IPS-18a (cell line): ENCODE measurements at regions not wholly inside any gene's neighbourhood (a gene's known extent, or its start where the extent isn't known, plus 50 kb on each side); places are given as distances from the start of the nearest gene placed in this dataset.

ENCODE experiments used
- H3K27ac ChIP-seq: one replicate; pipeline ENCODE4 v1.5.1; 2013; ENCODE audit warnings: low read length
- H3K27me3 ChIP-seq: one replicate; pipeline ENCODE4 v1.6.1; 2013; ENCODE audit warnings: mild to moderate bottlenecking, low read length; ENCODE audit not compliant: control insufficient read depth, insufficient read depth
- H3K36me3 ChIP-seq: one replicate; pipeline ENCODE4 v1.6.1; 2013; ENCODE audit warnings: low read depth, low read length; ENCODE audit not compliant: control insufficient read depth
- H3K4me1 ChIP-seq: one replicate; pipeline ENCODE4 v1.6.1; 2013; ENCODE audit warnings: low read depth, low read length; ENCODE audit not compliant: control insufficient read depth
- H3K4me3 ChIP-seq: one replicate; pipeline ENCODE4 v1.5.1; 2013; ENCODE audit warnings: low read length
- H3K9ac ChIP-seq: one replicate; pipeline ENCODE4 v1.6.1; 2013; ENCODE audit warnings: mild to moderate bottlenecking, low read length, moderate library complexity
- H3K9me3 ChIP-seq: one replicate; pipeline ENCODE4 v1.6.1; 2013; ENCODE audit warnings: low read depth, low read length; ENCODE audit not compliant: control insufficient read depth

DNA sequence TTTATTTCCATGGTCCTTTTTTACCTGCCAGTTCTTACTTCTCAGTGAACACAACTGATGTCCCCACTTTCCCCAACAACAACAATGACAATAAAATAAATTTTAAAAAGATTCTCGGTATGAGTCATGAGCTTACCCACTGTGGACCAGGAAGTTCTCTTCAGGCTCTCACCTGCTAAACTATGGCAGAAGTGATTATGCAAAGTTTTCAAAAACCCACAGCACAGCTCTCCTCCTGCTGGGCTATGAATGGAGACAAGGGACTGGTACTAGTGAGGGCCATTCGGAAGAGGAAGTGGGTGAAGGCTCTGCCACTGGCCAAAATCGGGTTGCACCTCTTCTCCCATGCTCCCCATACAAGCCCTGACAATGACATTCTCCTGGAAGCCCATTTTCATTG lies 429.4 kb downstream of the PIK3R1 start:
- H3K27me3 ChIP-seq: no peaks in the 10 kb centered on the region
- H3K9me3 ChIP-seq: no peaks in the 10 kb centered on the region
- H3K27ac ChIP-seq: no peak overlapping the region
- no peak overlapping the region for H3K4me3 ChIP-seq
- H3K36me3 ChIP-seq: no peaks in the 10 kb centered on the region
- no peaks in the 10 kb centered on the region for H3K4me1 ChIP-seq
- no peak overlapping the region for H3K9ac ChIP-seq

DNA sequence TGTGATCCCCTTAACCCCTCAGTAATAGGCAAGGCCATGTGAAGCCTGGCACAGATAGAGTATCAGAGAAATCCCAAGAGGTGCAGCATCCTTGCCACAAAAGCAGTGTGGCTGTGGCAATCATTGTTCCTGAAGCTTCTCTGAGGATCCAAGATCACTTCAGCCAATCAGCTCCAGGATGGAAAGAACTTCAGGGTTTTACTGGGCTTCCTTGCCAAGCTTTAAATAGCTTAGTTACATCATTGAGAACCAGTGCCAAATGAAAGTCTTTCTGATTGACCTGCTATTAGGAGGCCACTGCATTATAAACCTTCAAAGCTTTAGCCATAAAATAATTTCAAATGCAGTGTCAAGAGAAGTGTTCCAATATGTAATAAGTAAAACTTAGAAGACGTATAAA lies 430.6 kb downstream of the PIK3R1 start:
- Histone ChIP-seq H3K27me3 (no peaks in the 10 kb centered on the region), H3K4me1 (no peaks in the 10 kb centered on the region), H3K27ac (no peak overlapping the region)

DNA sequence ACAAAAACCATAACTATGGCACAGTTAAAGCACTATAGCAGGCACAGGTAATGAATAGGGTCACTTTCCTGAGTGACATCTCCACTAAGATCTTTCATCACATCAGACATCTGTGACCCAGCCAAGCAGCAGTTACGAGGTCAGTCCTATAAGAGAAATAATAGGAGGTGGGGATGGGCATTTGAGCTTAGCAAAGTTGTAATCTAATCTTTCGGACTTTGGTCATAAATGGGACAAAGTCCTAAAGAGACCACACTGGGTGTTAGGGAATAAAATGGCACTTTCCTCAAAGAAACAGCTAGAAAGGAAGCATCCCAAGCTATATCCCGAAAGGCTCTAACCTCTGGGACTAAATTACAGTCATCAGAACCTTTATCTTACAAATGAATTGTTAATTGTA lies 432.2 kb downstream of the PIK3R1 start:
- no peaks in the 10 kb centered on the region for H3K27me3 ChIP-seq
- H3K9me3 ChIP-seq: no peaks in the 10 kb centered on the region
- no peak overlapping the region for H3K9ac ChIP-seq

More for the DNA sequence above, 430.6 kb downstream of the PIK3R1 start:
- H3K4me3 ChIP-seq: no peak overlapping the region
- H3K36me3 ChIP-seq: no peaks in the 10 kb centered on the region
- H3K9me3 ChIP-seq: no peaks in the 10 kb centered on the region
- no peak overlapping the region for H3K9ac ChIP-seq

DNA sequence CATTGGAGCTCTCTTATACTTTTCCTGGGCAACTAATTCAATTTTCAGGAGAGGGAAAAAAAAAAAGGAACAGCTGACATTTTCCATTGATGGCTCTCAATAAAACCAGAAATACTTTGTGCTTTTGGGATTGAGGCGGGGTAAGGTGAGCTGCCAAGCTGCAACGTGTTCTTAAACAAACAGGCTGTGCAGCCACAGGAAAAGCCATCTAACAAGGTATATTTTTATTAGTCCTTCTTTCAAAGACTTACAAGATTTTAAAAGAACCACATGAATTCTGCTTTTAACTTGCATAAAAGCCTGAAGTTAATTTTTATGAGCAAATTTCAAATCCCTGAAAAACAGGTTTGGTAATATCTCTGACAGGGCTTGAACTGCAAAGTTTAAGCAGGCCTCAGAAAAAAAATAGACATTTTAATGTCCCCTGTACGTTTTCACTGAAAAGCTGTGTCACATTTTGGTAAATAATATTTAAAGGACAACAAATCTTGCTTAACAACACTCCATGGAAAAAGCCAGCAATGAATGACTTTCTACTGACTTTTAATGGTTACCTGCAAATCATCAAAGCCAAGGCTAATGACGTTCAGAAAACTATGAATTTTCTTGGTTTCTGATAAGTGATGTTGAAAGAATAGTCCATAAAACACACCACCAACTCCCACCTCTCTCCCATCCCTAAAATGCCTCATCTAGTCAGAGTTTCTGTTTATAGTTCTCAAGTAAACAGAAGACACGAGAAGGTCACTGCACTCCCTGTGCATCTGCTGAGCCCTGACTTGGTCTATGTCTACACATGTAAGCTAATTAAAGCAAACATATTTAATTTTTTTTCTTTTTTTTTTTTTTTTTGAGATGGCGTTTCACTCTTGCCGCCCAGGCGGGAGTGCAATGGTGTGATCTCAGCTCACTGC lies 433.6 kb downstream of the PIK3R1 start:
- H3K27ac ChIP-seq: no peak overlapping the region
- H3K9me3 ChIP-seq: no peaks in the 10 kb centered on the region
- H3K4me1 ChIP-seq: no peaks in the 10 kb centered on the region
- H3K9ac ChIP-seq: no peak overlapping the region
- no peaks in the 10 kb centered on the region for H3K36me3 ChIP-seq
- H3K4me3 ChIP-seq: no peak overlapping the region
- H3K27me3 ChIP-seq: no peaks in the 10 kb centered on the region

More for the DNA sequence above, 432.2 kb downstream of the PIK3R1 start:
- H3K36me3 ChIP-seq: no peaks in the 10 kb centered on the region
- H3K4me3 ChIP-seq: no peak overlapping the region
- no peak overlapping the region for H3K27ac ChIP-seq
- no peaks in the 10 kb centered on the region for H3K4me1 ChIP-seq

GRCh38 chr5:68652534-68652965 lies 437.0 kb downstream of the PIK3R1 start:
- Histone ChIP-seq H3K36me3 (no peaks in the 10 kb centered on the region), H3K27ac (no peak overlapping the region), H3K9ac (no peak overlapping the region), H3K4me3 (no peak overlapping the region), H3K27me3 (no peaks in the 10 kb centered on the region), H3K9me3 (no peaks in the 10 kb centered on the region), H3K4me1 (peaks cover 6% of the 10 kb centered on the region)

DNA sequence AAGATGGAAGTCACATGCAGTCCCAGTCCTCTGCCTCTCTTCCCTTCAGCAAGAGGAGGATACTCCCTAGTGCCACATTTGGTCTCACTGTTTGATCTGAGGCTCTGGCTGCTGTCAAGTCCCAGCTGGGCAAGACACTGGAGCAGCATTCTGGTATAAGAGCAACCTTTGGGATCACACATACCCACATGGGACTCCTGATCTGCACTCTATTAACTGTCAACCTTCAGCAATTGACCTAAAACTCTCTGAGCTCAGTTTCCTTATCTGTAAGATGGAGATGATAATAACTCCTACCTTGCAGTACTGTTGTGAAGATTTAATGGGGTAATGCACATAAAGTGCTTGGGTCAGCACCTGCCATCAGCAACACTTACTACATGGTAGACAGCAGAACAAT lies 437.9 kb downstream of the PIK3R1 start:
- Histone ChIP-seq H3K27me3 (no peaks in the 10 kb centered on the region), H3K27ac (no peak overlapping the region), H3K4me1 (peaks cover 7% of the 10 kb centered on the region), H3K4me3 (no peak overlapping the region), H3K9me3 (no peaks in the 10 kb centered on the region), H3K36me3 (no peaks in the 10 kb centered on the region), H3K9ac (no peak overlapping the region)

DNA sequence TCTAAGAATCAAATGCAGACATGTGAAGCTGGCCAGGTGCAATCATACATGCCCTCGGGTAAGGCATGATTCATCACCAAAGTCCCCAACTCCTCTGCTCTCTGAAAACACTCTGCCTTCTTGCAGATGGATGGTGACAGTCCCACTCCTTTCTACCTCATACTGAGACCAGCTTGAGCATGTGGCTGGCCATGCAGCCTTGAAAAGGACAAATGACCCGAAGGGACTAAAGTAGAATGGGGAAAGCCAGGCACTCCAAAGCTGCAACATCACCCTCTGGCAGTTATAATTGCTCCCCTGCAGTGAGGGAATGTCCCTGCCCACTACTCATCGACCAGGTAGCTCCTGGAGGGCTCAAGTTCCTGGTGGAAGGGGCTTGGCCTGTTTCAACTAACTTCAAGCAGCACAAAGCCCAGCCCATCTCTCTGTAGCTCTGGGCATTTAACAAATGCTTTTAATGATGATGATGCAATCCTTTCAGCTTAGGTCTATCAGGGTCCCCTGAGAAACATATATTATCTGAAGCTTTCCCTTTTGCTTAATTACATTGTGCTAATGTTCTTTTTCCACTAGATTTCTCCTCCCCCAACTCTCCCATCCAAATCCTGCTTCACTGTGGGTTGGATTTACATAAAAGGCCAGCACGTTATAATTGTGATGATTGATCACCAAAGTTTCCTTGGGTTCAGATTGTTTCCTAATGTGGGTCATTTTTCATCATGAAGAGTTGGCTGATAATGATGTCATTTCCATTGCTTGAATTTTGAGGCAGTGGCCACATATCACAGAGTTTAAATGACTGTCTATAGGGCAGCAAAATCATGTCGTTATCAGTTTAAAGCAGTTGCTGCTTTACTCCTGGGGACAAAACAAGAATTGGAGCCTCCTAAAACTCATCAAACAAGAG lies 436.5 kb upstream of the SLC30A5 start:
- H3K27ac ChIP-seq: no peak overlapping the region
- peaks cover 7% of the 10 kb centered on the region for H3K4me1 ChIP-seq

GRCh38 chr5:68658810-68659372 lies 434.9 kb upstream of the SLC30A5 start:
- Histone ChIP-seq H3K27me3 (no peaks in the 10 kb centered on the region), H3K36me3 (no peaks in the 10 kb centered on the region), H3K4me1 (peaks cover 7% of the 10 kb centered on the region), H3K27ac (no peak overlapping the region), H3K9ac (no peak overlapping the region), H3K9me3 (no peaks in the 10 kb centered on the region), H3K4me3 (no peak overlapping the region)

More for the DNA sequence above, 436.5 kb upstream of the SLC30A5 start:
- no peaks in the 10 kb centered on the region for H3K36me3 ChIP-seq
- no peak overlapping the region for H3K9ac ChIP-seq
- no peak overlapping the region for H3K4me3 ChIP-seq
- H3K9me3 ChIP-seq: no peaks in the 10 kb centered on the region
- H3K27me3 ChIP-seq: no peaks in the 10 kb centered on the region

DNA sequence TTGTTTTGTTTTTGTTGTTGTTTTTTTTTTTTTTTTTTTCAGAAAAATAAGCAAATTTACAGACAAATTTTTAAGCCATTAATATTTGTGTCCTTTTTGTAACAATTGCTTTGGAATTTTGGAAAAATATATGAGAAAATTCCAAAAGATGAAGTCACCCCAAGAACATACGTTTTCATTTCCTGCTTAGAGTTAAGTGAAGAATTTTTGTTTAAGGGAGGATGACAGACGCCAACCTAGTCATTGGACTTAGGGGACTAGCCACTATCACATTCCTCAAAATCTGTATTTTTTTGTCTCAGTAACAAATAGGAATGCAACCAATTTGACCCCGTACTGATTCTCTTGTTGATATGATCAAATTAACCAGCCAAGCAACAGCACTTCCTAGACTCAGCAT lies 433.9 kb upstream of the SLC30A5 start:
- no peaks in the 10 kb centered on the region for H3K36me3 ChIP-seq
- H3K27me3 ChIP-seq: no peaks in the 10 kb centered on the region
- H3K9ac ChIP-seq: no peak overlapping the region
- no peak overlapping the region for H3K4me3 ChIP-seq
- H3K27ac ChIP-seq: no peak overlapping the region
- H3K9me3 ChIP-seq: no peaks in the 10 kb centered on the region
- peaks cover 7% of the 10 kb centered on the region for H3K4me1 ChIP-seq

GRCh38 chr5:68661237-68661636 lies 432.6 kb upstream of the SLC30A5 start:
- H3K27ac ChIP-seq: no peak overlapping the region
- H3K36me3 ChIP-seq: no peaks in the 10 kb centered on the region
- no peak overlapping the region for H3K9ac ChIP-seq
- H3K4me3 ChIP-seq: no peak overlapping the region
- no peaks in the 10 kb centered on the region for H3K9me3 ChIP-seq
- H3K4me1 ChIP-seq: peaks cover 7% of the 10 kb centered on the region
- H3K27me3 ChIP-seq: no peaks in the 10 kb centered on the region

- no peak overlapping the region for H3K9ac ChIP-seq
- no peaks in the 10 kb centered on the region for H3K27me3 ChIP-seq
- no peaks in the 10 kb centered on the region for H3K9me3 ChIP-seq
- H3K27ac ChIP-seq: no peak overlapping the region
- no peaks in the 10 kb centered on the region for H3K36me3 ChIP-seq
- H3K4me3 ChIP-seq: no peak overlapping the region
- no peaks in the 10 kb centered on the region for H3K4me1 ChIP-seq
Measured at GRCh38 chr5:68662804-68663307, 431.0 kb upstream of the SLC30A5 start.
